OCI-LY1 (cell line): ENCODE measurements at regions not wholly inside any gene's neighbourhood (a gene's known extent, or its start where the extent isn't known, plus 50 kb on each side); places are given as distances from the start of the nearest gene placed in this dataset.

ENCODE experiments used
- H2AFZ ChIP-seq: fragments of 200-600 bp; sonication (generic), shearing (Covaris generic); 2 replicates; pipeline ENCODE4 v1.6.0; 2014; ENCODE audit warnings: antibody characterized with exemption, mild to moderate bottlenecking, low read length
- H3F3A ChIP-seq: fragments of 200-600 bp; sonication (generic), shearing (Covaris generic); 2 replicates; pipeline ENCODE4 v1.6.0; 2014; ENCODE audit warnings: mild to moderate bottlenecking, antibody characterized with exemption, low read length, moderate library complexity; ENCODE audit not compliant: insufficient read depth
- H3K27ac ChIP-seq: fragments of 200-600 bp; sonication (generic); 2 replicates; pipeline ENCODE4 v1.5.1; 2014; ENCODE audit warnings: low read length, mixed run types, mild to moderate bottlenecking, low read depth; ENCODE audit not compliant: poor library complexity, severe bottlenecking
- H3K27me3 ChIP-seq: fragments of 200-600 bp; sonication (generic); 2 replicates; pipeline ENCODE4 v1.6.0; 2014; ENCODE audit warnings: antibody characterized with exemption, mild to moderate bottlenecking, low read length, moderate library complexity; ENCODE audit not compliant: insufficient read depth
- H3K36me3 ChIP-seq: fragments of 200-600 bp; sonication (generic); 2 replicates; pipeline ENCODE4 v1.6.1; 2014; ENCODE audit warnings: mild to moderate bottlenecking, antibody characterized with exemption, low read length, moderate library complexity, mixed read lengths; ENCODE audit not compliant: insufficient read depth
- H3K4me1 ChIP-seq: fragments of 200-600 bp; sonication (generic); 2 replicates; pipeline ENCODE4 v1.5.1; 2014; ENCODE audit warnings: mild to moderate bottlenecking, low read length, moderate library complexity; ENCODE audit not compliant: insufficient read depth, severe bottlenecking
- H3K4me2 ChIP-seq: fragments of 200-600 bp; sonication (generic), shearing (Covaris generic); 2 replicates; pipeline ENCODE4 v1.6.1; 2014; ENCODE audit warnings: low read length
- H3K4me3 ChIP-seq: fragments of 200-600 bp; sonication (generic); 2 replicates; pipeline ENCODE4 v1.5.1; 2014; ENCODE audit warnings: low read length, low read depth, mild to moderate bottlenecking, mixed read lengths; ENCODE audit not compliant: poor library complexity, severe bottlenecking
- H3K79me2 ChIP-seq: fragments of 200-600 bp; shearing (Covaris generic); 2 replicates; pipeline ENCODE4 v1.6.1; 2016; ENCODE audit warnings: mixed run types, low read length, mixed read lengths; ENCODE audit not compliant: insufficient read depth
- H3K9ac ChIP-seq: fragments of 200-600 bp; sonication (generic), shearing (Covaris generic); 2 replicates; pipeline ENCODE4 v1.6.1; 2014; ENCODE audit warnings: mild to moderate bottlenecking, low read length, mixed read lengths
- H3K9me2 ChIP-seq: fragments of 200-600 bp; sonication (generic), shearing (Covaris generic); 2 replicates; pipeline ENCODE4 v1.6.1; 2014; ENCODE audit warnings: low read depth, mild to moderate bottlenecking, low read length, mixed read lengths
- H3K9me3 ChIP-seq: fragments of 200-600 bp; shearing (Covaris generic); 2 replicates; pipeline ENCODE4 v1.6.1; 2014; ENCODE audit warnings: low read length, mixed read lengths
- H4K20me1 ChIP-seq: fragments of 200-600 bp; sonication (generic), shearing (Covaris generic); 2 replicates; pipeline ENCODE4 v1.6.0; 2016; ENCODE audit warnings: mild to moderate bottlenecking, low read length; ENCODE audit not compliant: insufficient read depth
- CTCF ChIP-seq: fragments of 200-600 bp; sonication (generic), shearing (Covaris generic); IDR thresholded peaks from 2 replicates; pipeline ENCODE4 v1.5.1; 2017; ENCODE audit warnings: mild to moderate bottlenecking, antibody characterized with exemption, low read length, moderate library complexity, mixed read lengths
- EZH2 ChIP-seq: fragments of 200-600 bp; sonication (generic), shearing (Covaris generic); IDR thresholded peaks from 2 replicates; pipeline ENCODE4 v1.8.0; 2017; ENCODE audit warnings: borderline replicate concordance, mixed run types, mild to moderate bottlenecking, antibody characterized with exemption, low read length, moderate library complexity, mixed read lengths

GRCh38 chr12:14259481-14260010, 105.9 kb upstream of the ATF7IP start:
- Histone ChIP-seq H2AFZ (no peak overlapping the region), H3K9ac (no peak overlapping the region), H3K9me2 (no peaks in the 10 kb centered on the region), H3K9me3 (peaks cover 12% of the 10 kb centered on the region; the same call in 1 of the 2 replicates), H3K4me2 (no peak overlapping the region), H4K20me1 (no peaks in the 10 kb centered on the region), H3K79me2 (no peaks in the 10 kb centered on the region), H3K27ac (peak overlapping the region; percentile 42), H3K36me3 (no peaks in the 10 kb centered on the region; the same call in 1 of the 2 replicates), H3K4me3 (no peak overlapping the region), H3K4me1 (peaks cover 47% of the 10 kb centered on the region), H3K27me3 (no peaks in the 10 kb centered on the region), H3F3A (no peaks in the 10 kb centered on the region)
- TF ChIP-seq CTCF (no peak), EZH2 (no peak)

GRCh38 chr12:14260011-14260993, 105.2 kb upstream of the ATF7IP start:
- Histone ChIP-seq H3K27me3 (no peaks in the 10 kb centered on the region), H2AFZ (no peak overlapping the region; the same call in 1 of the 2 replicates), H3K79me2 (no peaks in the 10 kb centered on the region), H3K9ac (no peak overlapping the region), H3K36me3 (no peaks in the 10 kb centered on the region; the same call in 1 of the 2 replicates), H4K20me1 (no peaks in the 10 kb centered on the region), H3K4me2 (no peak overlapping the region), H3K4me3 (no peak overlapping the region), H3K9me3 (peaks cover 10% of the 10 kb centered on the region; the same call in 1 of the 2 replicates), H3K4me1 (peaks cover 46% of the 10 kb centered on the region), H3K27ac (peak overlapping the region; percentile 42), H3F3A (no peaks in the 10 kb centered on the region), H3K9me2 (no peaks in the 10 kb centered on the region)
- no peak for TF ChIP-seq EZH2
- TF ChIP-seq CTCF: no peak

GRCh38 chr12:14261096-14261495, 104.4 kb upstream of the ATF7IP start:
- no peaks in the 10 kb centered on the region for H3K9me2 ChIP-seq
- H3K27me3 ChIP-seq: no peaks in the 10 kb centered on the region
- no peak overlapping the region for H2AFZ ChIP-seq
- H3F3A ChIP-seq: no peaks in the 10 kb centered on the region
- H3K79me2 ChIP-seq: no peaks in the 10 kb centered on the region
- peaks cover 38% of the 10 kb centered on the region for H3K4me1 ChIP-seq
- TF ChIP-seq CTCF (no peak), EZH2 (no peak)
- no peak overlapping the region for H3K4me2 ChIP-seq
- H4K20me1 ChIP-seq: no peaks in the 10 kb centered on the region
- H3K36me3 ChIP-seq: no peaks in the 10 kb centered on the region; the same call in 1 of the 2 replicates
- H3K27ac ChIP-seq: no peak overlapping the region
- H3K9ac ChIP-seq: no peak overlapping the region
- no peak overlapping the region for H3K4me3 ChIP-seq
- peaks cover 6% of the 10 kb centered on the region; the same call in 1 of the 2 replicates for H3K9me3 ChIP-seq
